Epithelial cell of esophagus (primary cell): ENCODE measurements at regions not wholly inside any gene's neighbourhood (a gene's known extent, or its start where the extent isn't known, plus 50 kb on each side); places are given as distances from the start of the nearest gene placed in this dataset.

Experiments used
- DNase-seq: peaks from one replicate; pipeline ENCODE4 v3.0.0; 2010; ENCODE audit warnings: low read depth
- H3K4me3 ChIP-seq: 2 replicates; pipeline ENCODE4 v1.5.1; 2011; ENCODE audit warnings: mild to moderate bottlenecking, low read length, control low read depth
- TF ChIP-seq, protein P1 (sequence below): IDR thresholded peaks from 2 replicates; pipeline ENCODE4 v1.5.1; 2011; ENCODE audit warnings: low read depth, mild to moderate bottlenecking, low read length, control low read depth, inconsistent platforms; ENCODE audit not compliant: insufficient read depth; ENCODE audit errors: missing control alignments

DNA sequence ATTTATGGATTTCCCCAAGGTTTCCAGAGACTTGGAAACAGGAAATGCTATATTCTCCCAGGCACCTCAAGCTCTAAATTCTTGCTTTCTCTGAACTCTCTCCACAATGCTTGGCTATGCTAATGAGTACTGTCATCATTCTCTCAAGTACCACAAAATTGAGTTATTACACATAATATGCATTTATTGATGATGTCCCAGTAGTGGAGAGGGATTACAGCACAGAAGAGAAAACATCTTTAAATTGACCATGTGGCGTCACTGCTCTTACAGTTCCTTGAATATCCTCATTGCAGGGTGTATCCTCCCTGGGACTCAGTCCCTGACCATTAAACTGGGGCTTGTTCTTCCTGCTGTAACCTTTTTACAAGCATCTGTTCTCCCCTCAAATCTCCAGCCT, 681.1 kb upstream of the FANCL start:
- H3K4me3 ChIP-seq = no peak overlapping the region
- DNase-seq = no peak
- TF ChIP-seq, protein P1, sequence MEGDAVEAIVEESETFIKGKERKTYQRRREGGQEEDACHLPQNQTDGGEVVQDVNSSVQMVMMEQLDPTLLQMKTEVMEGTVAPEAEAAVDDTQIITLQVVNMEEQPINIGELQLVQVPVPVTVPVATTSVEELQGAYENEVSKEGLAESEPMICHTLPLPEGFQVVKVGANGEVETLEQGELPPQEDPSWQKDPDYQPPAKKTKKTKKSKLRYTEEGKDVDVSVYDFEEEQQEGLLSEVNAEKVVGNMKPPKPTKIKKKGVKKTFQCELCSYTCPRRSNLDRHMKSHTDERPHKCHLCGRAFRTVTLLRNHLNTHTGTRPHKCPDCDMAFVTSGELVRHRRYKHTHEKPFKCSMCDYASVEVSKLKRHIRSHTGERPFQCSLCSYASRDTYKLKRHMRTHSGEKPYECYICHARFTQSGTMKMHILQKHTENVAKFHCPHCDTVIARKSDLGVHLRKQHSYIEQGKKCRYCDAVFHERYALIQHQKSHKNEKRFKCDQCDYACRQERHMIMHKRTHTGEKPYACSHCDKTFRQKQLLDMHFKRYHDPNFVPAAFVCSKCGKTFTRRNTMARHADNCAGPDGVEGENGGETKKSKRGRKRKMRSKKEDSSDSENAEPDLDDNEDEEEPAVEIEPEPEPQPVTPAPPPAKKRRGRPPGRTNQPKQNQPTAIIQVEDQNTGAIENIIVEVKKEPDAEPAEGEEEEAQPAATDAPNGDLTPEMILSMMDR = no peak

- TF ChIP-seq, protein P1 = no peak
- no peak overlapping the region for H3K4me3 ChIP-seq
- no peak for DNase-seq
Observed at GRCh38 chr2:58921676-58922075, 680.6 kb upstream of the FANCL start.

DNA sequence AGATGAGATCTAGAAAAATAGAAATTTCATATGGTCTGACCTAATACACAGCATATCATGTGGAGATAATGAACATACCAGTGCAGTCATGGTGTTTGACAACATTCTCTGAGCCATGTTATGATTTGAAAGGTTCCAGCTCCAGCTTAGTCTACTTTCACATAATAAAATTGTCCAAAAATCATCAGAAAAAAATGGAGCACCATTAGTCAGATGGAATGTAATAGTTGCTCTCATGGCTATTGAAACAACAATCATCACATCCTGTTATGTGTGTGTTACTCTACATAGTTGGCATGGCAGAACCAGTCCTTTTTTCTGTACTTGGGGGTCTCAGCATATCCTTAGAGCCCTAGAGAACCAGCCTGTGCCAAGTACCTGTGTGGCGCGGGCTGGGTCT, 678.9 kb upstream of the FANCL start:
- TF ChIP-seq, protein P1 = no peak
- no peak overlapping the region for H3K4me3 ChIP-seq
- DNase-seq = no peak

- TF ChIP-seq, protein P1 = no peak
- H3K4me3 ChIP-seq = no peak overlapping the region
- DNase-seq = no peak
Observed at GRCh38 chr2:58919316-58919715, 678.2 kb upstream of the FANCL start.

DNA sequence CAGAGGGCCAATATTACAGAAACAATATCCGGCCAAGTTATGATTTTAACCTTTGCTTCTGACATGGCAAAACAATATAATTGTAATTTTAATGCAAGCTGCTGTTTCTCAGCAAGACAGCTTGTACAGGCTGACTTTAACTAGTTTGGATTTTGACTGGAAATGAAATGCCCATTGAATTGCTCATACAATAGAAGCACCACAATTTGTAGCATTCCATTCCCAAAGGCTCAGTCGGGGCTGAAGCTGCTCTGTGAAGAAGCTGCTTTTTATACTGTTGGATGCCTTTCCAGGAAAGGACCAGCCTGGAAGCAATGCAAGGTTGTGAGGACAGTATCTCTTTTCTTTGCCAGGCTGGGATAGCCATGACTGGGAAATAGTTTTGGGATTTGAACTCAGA, 677.0 kb upstream of the FANCL start:
- no peak for DNase-seq
- TF ChIP-seq, protein P1 = no peak
- no peak overlapping the region for H3K4me3 ChIP-seq

DNA sequence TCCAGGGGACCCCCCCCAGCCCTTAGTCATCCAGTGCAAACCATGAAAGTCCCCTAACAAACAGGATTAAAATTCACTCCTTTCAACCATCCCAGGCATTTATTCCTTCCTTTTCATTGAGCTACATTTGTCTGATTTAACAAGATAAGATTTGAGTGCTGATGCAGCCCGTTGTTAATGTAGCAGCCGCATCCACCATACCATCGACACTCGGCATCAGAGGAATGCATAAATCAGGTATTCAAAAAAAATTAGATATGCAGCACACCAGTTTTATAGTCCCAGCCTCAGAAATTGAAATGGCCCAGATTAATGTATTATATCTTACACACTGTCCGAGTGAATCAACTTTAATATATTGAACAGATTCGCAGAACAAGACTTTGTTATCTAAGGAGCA, 676.5 kb upstream of the FANCL start:
- DNase-seq = no peak
- no peak overlapping the region for H3K4me3 ChIP-seq
- TF ChIP-seq, protein P1 = no peak

DNA sequence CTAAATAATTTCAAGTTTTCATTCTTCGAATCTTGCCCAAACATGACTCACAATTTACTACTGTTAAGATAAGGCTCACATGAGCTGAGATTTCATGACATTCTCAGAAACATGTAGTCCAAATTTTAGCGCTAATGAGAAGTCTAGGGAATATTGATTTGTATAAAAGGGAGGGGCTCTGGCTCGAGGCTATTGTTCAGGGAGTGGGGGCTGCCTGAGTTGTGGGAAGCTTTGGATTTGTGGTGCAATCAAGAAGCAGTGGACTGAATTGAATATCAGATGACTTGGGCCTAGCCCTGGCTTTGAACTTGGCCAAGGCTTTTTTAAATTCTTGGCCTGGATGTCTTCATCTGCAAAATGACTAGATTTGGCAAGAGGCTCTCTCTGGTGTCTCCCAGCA, 674.9 kb upstream of the FANCL start:
- no peak overlapping the region for H3K4me3 ChIP-seq
- no peak for DNase-seq
- TF ChIP-seq, protein P1 = no peak
